ENCODE measurements at regions not wholly inside any gene's neighbourhood (a gene's known extent, or its start where the extent isn't known, plus 50 kb on each side); places are given as distances from the start of the nearest gene placed in this dataset.

DNA sequence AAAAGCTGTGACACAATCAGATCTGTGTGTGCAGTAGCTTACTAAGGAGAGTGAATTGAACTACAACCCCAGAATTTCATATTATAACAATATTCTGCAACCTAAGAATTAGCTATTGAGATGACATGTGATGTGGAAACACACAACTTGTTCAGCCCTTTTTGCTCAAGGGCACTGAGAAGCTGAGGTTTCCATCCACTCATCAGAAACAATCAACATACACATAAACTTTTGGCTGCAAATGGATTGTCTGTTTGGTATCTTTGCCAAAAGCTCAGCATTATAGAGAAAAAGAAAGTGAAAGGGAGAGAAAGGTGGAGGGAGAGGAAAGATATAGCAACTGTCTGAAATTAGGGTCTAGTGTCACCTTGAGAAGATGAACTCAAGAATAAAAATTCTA, 117.2 kb upstream of the KLF7 start:
- H3K4me3 ChIP-seq (ENCODE audit: insufficient read depth in 1 of 2, low read depth in 1 of 2, low read length in 2 of 2): no peak overlapping the region
- H3K9me3 ChIP-seq (ENCODE audit: control insufficient read depth, low read length): no peaks in the 10 kb centered on the region
- H2BK120ac ChIP-seq (ENCODE audit: low read depth, low read length): no peak overlapping the region
- no peak overlapping the region for H3K27ac ChIP-seq (ENCODE audit: low read length, poor library complexity, severe bottlenecking)
- no peak overlapping the region for H3K18ac ChIP-seq (ENCODE audit: low read depth in 1 of 2, low read length in 2 of 2)
- peak overlapping the region; percentile 40 for H3K9ac ChIP-seq (ENCODE audit: low read length)
- peak; percentile 29 for DNase-seq
- no peak overlapping the region for H4K91ac ChIP-seq (ENCODE audit: low read length)
- H3K4ac ChIP-seq (ENCODE audit: low read depth in 1 of 2, low read length in 2 of 2): no peak overlapping the region
- no peak overlapping the region for H4K8ac ChIP-seq (ENCODE audit: low read length)
- H2AK5ac ChIP-seq (ENCODE audit: low read length, severe bottlenecking): no peak overlapping the region
- no peak overlapping the region for H2BK15ac ChIP-seq (ENCODE audit: low read depth, poor library complexity, severe bottlenecking)
- H2BK5ac ChIP-seq (ENCODE audit: low read depth, low read length, poor library complexity, severe bottlenecking): no peak overlapping the region
- H3K36me3 ChIP-seq (ENCODE audit: control insufficient read depth in 1 of 2, insufficient read depth in 2 of 2, low read depth in 1 of 2, low read length in 2 of 2): no peaks in the 10 kb centered on the region
- H3K4me2 ChIP-seq (ENCODE audit: low read length, poor library complexity, severe bottlenecking): no peak overlapping the region
- H3K4me1 ChIP-seq (ENCODE audit: control insufficient read depth, insufficient read depth, low read depth, low read length): no peaks in the 10 kb centered on the region
- no peak overlapping the region for H2AFZ ChIP-seq (ENCODE audit: low read depth, low read length)
- H3K27me3 ChIP-seq (ENCODE audit: control insufficient read depth in 1 of 2, insufficient read depth in 1 of 2, low read length in 2 of 2): no peaks in the 10 kb centered on the region
- H3K14ac ChIP-seq (ENCODE audit: low read length in 2 of 2): no peak overlapping the region
- no peaks in the 10 kb centered on the region for H3K79me1 ChIP-seq (replicated peaks; ENCODE audit: low read length, poor library complexity, severe bottlenecking)
- H3K23ac ChIP-seq (ENCODE audit: low read length in 2 of 2): no peak overlapping the region
- H2BK12ac ChIP-seq (ENCODE audit: low read length in 2 of 2): no peak overlapping the region

DNA sequence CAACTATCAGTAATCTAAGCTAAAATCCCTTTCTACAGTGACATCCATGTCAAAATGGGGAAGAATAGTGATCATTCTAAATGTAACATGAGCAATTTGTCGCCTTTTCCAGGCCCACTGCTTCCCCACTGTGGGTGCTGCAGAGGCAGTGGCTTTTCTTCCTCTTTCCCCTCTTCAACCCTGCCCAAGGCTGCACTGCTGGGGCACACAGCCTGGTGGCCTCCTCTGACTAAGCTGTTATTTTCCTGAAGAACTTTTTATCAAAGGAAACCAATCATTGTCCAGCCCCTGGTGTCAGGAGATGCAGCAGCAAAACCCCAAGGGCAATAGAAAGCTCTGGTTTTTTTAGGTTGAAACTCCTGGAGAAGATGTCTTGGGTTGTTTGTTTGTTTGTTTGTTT, 117.6 kb upstream of the KLF7 start:
- Histone ChIP-seq H4K8ac (ENCODE audit: low read length) (peak overlapping the region; percentile 81), H3K14ac (ENCODE audit: low read length in 2 of 2) (no peak overlapping the region), H2BK15ac (ENCODE audit: low read depth, poor library complexity, severe bottlenecking) (peak overlapping the region; percentile 63), H3K18ac (ENCODE audit: low read depth in 1 of 2, low read length in 2 of 2) (no peak overlapping the region), H2AK5ac (ENCODE audit: low read length, severe bottlenecking) (no peak overlapping the region), H3K79me1 (replicated peaks; ENCODE audit: low read length, poor library complexity, severe bottlenecking) (no peaks in the 10 kb centered on the region), H3K4me1 (ENCODE audit: control insufficient read depth, insufficient read depth, low read depth, low read length) (no peaks in the 10 kb centered on the region), H2AFZ (ENCODE audit: low read depth, low read length) (no peak overlapping the region), H4K91ac (ENCODE audit: low read length) (no peak overlapping the region), H2BK12ac (ENCODE audit: low read length in 2 of 2) (peak overlapping the region in 1 of 2 experiments; percentile 27), H3K4ac (ENCODE audit: low read depth in 1 of 2, low read length in 2 of 2) (peak overlapping the region in 1 of 2 experiments; percentile 86), H3K4me2 (ENCODE audit: low read length, poor library complexity, severe bottlenecking) (no peak overlapping the region), H3K23ac (ENCODE audit: low read length in 2 of 2) (no peak overlapping the region), H3K36me3 (ENCODE audit: control insufficient read depth in 1 of 2, insufficient read depth in 2 of 2, low read depth in 1 of 2, low read length in 2 of 2) (no peaks in the 10 kb centered on the region), H3K4me3 (ENCODE audit: insufficient read depth in 1 of 2, low read depth in 1 of 2, low read length in 2 of 2) (no peak overlapping the region), H2BK5ac (ENCODE audit: low read depth, low read length, poor library complexity, severe bottlenecking) (no peak overlapping the region), H3K27me3 (ENCODE audit: control insufficient read depth in 1 of 2, insufficient read depth in 1 of 2, low read length in 2 of 2) (no peaks in the 10 kb centered on the region), H3K27ac (ENCODE audit: low read length, poor library complexity, severe bottlenecking) (no peak overlapping the region), H2BK120ac (ENCODE audit: low read depth, low read length) (no peak overlapping the region), H3K9me3 (ENCODE audit: control insufficient read depth, low read length) (no peaks in the 10 kb centered on the region), H3K9ac (ENCODE audit: low read length) (peak overlapping the region; percentile 40)
- peak; percentile 39 for DNase-seq
- WGBS: 71% methylated on average over 1 of the region's 1 CpG

DNA sequence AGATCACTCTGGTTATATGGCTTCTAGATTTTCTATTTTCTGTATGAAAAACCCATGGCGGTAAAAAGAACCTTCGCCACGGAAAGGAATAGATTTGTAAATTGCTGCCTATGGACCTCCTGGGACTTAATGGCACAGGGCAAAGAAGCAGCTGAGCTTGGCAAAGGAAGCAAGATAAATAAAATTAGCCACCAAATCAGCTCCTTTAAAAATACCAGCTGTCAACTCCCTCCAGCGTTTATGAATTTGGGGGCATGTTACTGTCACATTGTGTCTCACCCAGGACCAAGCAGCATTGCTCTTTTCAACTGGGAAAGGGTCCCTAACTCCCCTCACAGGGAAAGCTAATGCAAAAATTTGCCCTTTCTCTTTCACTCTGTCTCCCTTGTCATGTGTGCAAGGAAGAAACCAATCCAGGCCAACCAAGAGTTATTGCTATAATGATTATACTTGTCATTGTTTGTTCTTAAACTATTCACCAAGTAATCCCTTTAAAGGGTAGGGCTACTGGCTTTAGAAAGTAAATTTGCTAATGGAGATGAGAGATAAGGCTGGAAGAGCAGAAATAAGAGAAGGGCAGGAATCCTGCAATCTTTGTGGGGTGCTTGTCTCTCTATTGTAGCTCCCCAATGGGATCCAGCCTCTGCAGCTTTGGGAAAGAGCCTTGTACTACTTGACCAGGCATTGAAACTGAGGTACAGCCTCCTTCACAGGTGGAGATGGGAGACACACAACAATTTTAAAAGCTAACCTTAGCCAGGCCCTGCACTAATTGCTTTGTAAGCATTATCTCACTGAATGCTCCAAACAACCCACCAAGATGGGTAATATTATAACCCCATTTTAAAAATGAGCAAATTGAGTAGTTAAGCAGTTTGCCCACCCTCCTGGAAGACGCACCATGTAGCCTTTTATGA, 119.1 kb upstream of the KLF7 start:
- peak overlapping the region in 1 of 2 experiments; percentile 86 for H2BK12ac ChIP-seq (ENCODE audit: low read length in 2 of 2)
- no peak overlapping the region for H4K8ac ChIP-seq (ENCODE audit: low read length)
- H3K9me3 ChIP-seq (ENCODE audit: control insufficient read depth, low read length): no peaks in the 10 kb centered on the region
- no peak overlapping the region for H2BK120ac ChIP-seq (ENCODE audit: low read depth, low read length)
- no peak overlapping the region for H3K14ac ChIP-seq (ENCODE audit: low read length in 2 of 2)
- no peaks in the 10 kb centered on the region for H3K79me1 ChIP-seq (replicated peaks; ENCODE audit: low read length, poor library complexity, severe bottlenecking)
- H2AK5ac ChIP-seq (ENCODE audit: low read length, severe bottlenecking): no peak overlapping the region
- no peak overlapping the region for H3K4me2 ChIP-seq (ENCODE audit: low read length, poor library complexity, severe bottlenecking)
- H4K91ac ChIP-seq (ENCODE audit: low read length): no peak overlapping the region
- no peak overlapping the region for H2BK15ac ChIP-seq (ENCODE audit: low read depth, poor library complexity, severe bottlenecking)
- H3K27me3 ChIP-seq (ENCODE audit: control insufficient read depth in 1 of 2, insufficient read depth in 1 of 2, low read length in 2 of 2): no peaks in the 10 kb centered on the region
- H2AFZ ChIP-seq (ENCODE audit: low read depth, low read length): no peak overlapping the region
- no peak overlapping the region for H2BK5ac ChIP-seq (ENCODE audit: low read depth, low read length, poor library complexity, severe bottlenecking)
- peak; percentile 33 for DNase-seq
- H3K4me1 ChIP-seq (ENCODE audit: control insufficient read depth, insufficient read depth, low read depth, low read length): no peaks in the 10 kb centered on the region
- no peak overlapping the region for H3K9ac ChIP-seq (ENCODE audit: low read length)
- no peaks in the 10 kb centered on the region for H3K36me3 ChIP-seq (ENCODE audit: control insufficient read depth in 1 of 2, insufficient read depth in 2 of 2, low read depth in 1 of 2, low read length in 2 of 2)
- 93% methylated on average over 5 of the region's 5 CpGs for whole genome bisulfite sequencing
- H3K23ac ChIP-seq (ENCODE audit: low read length in 2 of 2): no peak overlapping the region
- H3K27ac ChIP-seq (ENCODE audit: low read length, poor library complexity, severe bottlenecking): no peak overlapping the region
- H3K18ac ChIP-seq (ENCODE audit: low read depth in 1 of 2, low read length in 2 of 2): peak overlapping the region in 1 of 2 experiments; percentile 37
- H3K4ac ChIP-seq (ENCODE audit: low read depth in 1 of 2, low read length in 2 of 2): no peak overlapping the region
- no peak overlapping the region for H3K4me3 ChIP-seq (ENCODE audit: insufficient read depth in 1 of 2, low read depth in 1 of 2, low read length in 2 of 2)

- H2BK5ac ChIP-seq (ENCODE audit: low read depth, low read length, poor library complexity, severe bottlenecking): no peak overlapping the region
- H3K4me1 ChIP-seq (ENCODE audit: control insufficient read depth, insufficient read depth, low read depth, low read length): no peaks in the 10 kb centered on the region
- H3K27me3 ChIP-seq (ENCODE audit: control insufficient read depth in 1 of 2, insufficient read depth in 1 of 2, low read length in 2 of 2): no peaks in the 10 kb centered on the region
- WGBS: 78% methylated on average over 2 of the region's 3 CpGs
- no peak for DNase-seq
- H3K4me2 ChIP-seq (ENCODE audit: low read length, poor library complexity, severe bottlenecking): no peak overlapping the region
- H2BK15ac ChIP-seq (ENCODE audit: low read depth, poor library complexity, severe bottlenecking): no peak overlapping the region
- H2BK120ac ChIP-seq (ENCODE audit: low read depth, low read length): no peak overlapping the region
- no peak overlapping the region for H3K14ac ChIP-seq (ENCODE audit: low read length in 2 of 2)
- no peak overlapping the region for H4K91ac ChIP-seq (ENCODE audit: low read length)
- no peak overlapping the region for H3K27ac ChIP-seq (ENCODE audit: low read length, poor library complexity, severe bottlenecking)
- no peak overlapping the region for H3K4me3 ChIP-seq (ENCODE audit: insufficient read depth in 1 of 2, low read depth in 1 of 2, low read length in 2 of 2)
- no peak overlapping the region for H3K23ac ChIP-seq (ENCODE audit: low read length in 2 of 2)
- no peaks in the 10 kb centered on the region for H3K36me3 ChIP-seq (ENCODE audit: control insufficient read depth in 1 of 2, insufficient read depth in 2 of 2, low read depth in 1 of 2, low read length in 2 of 2)
- no peak overlapping the region for H3K9ac ChIP-seq (ENCODE audit: low read length)
- H2AFZ ChIP-seq (ENCODE audit: low read depth, low read length): no peak overlapping the region
- no peak overlapping the region for H4K8ac ChIP-seq (ENCODE audit: low read length)
- H3K4ac ChIP-seq (ENCODE audit: low read depth in 1 of 2, low read length in 2 of 2): no peak overlapping the region
- no peaks in the 10 kb centered on the region for H3K79me1 ChIP-seq (replicated peaks; ENCODE audit: low read length, poor library complexity, severe bottlenecking)
- H3K9me3 ChIP-seq (ENCODE audit: control insufficient read depth, low read length): no peaks in the 10 kb centered on the region
- peak overlapping the region in 1 of 2 experiments; percentile 37 for H3K18ac ChIP-seq (ENCODE audit: low read depth in 1 of 2, low read length in 2 of 2)
- no peak overlapping the region for H2AK5ac ChIP-seq (ENCODE audit: low read length, severe bottlenecking)
- peak overlapping the region in 1 of 2 experiments; percentile 86 for H2BK12ac ChIP-seq (ENCODE audit: low read length in 2 of 2)
These were observed 119.7 kb upstream of the KLF7 start for GRCh38 chr2:207285473-207285815.

Measured in mesenchymal stem cell (in vitro differentiated cells and primary cell).